ENCODE measurements at regions not wholly inside any gene's neighbourhood (a gene's known extent, or its start where the extent isn't known, plus 50 kb on each side); places are given as distances from the start of the nearest gene placed in this dataset.

DNA sequence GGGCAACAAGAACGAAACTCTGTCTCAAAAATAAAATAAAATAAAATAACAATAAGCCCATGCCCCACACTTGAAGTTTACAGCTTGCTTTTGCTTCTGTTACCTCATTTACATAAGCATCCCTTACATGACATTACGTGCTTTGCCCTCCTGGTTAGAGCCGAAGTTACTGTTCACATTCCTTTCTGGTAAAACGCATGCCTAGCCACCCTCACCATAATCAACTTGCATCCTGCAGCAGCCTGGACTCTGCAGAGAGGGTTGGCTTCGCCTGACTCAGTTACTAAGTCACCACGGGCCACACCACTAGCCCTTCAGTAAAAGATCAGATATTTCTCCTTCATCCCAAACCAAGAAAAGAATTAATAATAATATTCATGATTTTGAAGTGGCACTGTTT lies 736.0 kb upstream of the AUTS2 start:
- no peak for TF ChIP-seq REST (IDR thresholded peaks at IDR 0.05; ENCODE audit: insufficient read depth in 1 of 2, low read depth in 2 of 2, low read length in 2 of 2)
- no peak for TF ChIP-seq SIN3A (IDR thresholded peaks at IDR 0.05; ENCODE audit: borderline replicate concordance, insufficient read depth, low read length)
- no peak for TF ChIP-seq TAF1 (IDR thresholded peaks at IDR 0.05; ENCODE audit: borderline replicate concordance, insufficient read depth, low read length)
- TF ChIP-seq POLR2AphosphoS5 (IDR thresholded peaks at IDR 0.05; ENCODE audit: low read depth, low read length), result no peak
- no peak for TF ChIP-seq FOXP2 (optimal IDR thresholded peaks at IDR 0.05; ENCODE audit: borderline replicate concordance, extremely low read depth, extremely low read length, insufficient read depth)

Data from PFSK-1 (cell line).